ENCODE measurements at regions not wholly inside any gene's neighbourhood (a gene's known extent, or its start where the extent isn't known, plus 50 kb on each side); places are given as distances from the start of the nearest gene placed in this dataset.
"Not testable (repeated sequence)": the region's sequence is repeated elsewhere in the genome, so short reads cannot be mapped to it uniquely, and the experiment has no call there.

DNA sequence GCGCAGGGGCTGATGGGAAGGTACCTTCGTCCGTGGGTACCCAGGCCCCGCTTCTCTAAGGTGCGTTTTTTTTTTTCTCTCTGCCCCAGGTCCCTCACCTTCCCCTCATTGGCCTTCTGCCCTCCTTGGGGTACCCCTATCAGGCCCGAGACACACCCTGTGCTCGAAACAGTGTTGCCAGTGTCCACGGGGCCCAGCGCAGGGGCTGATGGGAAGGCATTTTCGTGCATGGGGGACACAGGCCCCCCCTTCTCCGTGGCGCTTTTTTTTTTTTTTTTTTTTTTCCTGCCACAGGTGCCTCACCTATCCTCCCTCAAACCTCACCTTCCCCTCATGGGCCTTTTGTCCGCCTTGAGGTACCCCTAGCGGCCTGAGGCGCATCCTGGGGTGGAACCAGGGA is 191.6 kb downstream of the POTEG start:
- TF ChIP-seq, protein P1, sequence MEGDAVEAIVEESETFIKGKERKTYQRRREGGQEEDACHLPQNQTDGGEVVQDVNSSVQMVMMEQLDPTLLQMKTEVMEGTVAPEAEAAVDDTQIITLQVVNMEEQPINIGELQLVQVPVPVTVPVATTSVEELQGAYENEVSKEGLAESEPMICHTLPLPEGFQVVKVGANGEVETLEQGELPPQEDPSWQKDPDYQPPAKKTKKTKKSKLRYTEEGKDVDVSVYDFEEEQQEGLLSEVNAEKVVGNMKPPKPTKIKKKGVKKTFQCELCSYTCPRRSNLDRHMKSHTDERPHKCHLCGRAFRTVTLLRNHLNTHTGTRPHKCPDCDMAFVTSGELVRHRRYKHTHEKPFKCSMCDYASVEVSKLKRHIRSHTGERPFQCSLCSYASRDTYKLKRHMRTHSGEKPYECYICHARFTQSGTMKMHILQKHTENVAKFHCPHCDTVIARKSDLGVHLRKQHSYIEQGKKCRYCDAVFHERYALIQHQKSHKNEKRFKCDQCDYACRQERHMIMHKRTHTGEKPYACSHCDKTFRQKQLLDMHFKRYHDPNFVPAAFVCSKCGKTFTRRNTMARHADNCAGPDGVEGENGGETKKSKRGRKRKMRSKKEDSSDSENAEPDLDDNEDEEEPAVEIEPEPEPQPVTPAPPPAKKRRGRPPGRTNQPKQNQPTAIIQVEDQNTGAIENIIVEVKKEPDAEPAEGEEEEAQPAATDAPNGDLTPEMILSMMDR (conservative IDR thresholded peaks at IDR 0.05; ENCODE audit: low read depth, low read length): not testable (repeated sequence)
- TF ChIP-seq EZH2 (IDR thresholded peaks at IDR 0.05; ENCODE audit: borderline replicate concordance, low read depth, low read length, poor library complexity, severe bottlenecking): not testable (repeated sequence)

Data from A673 (cell line).